NT2/D1 (cell line): ENCODE measurements at regions not wholly inside any gene's neighbourhood (a gene's known extent, or its start where the extent isn't known, plus 50 kb on each side); places are given as distances from the start of the nearest gene placed in this dataset.

ENCODE experiments used
- DNase-seq: peaks from one replicate; pipeline ENCODE4 v3.0.0-alpha.2; 2011; ENCODE audit warnings: low read depth, low spot score
- H3K27me3 ChIP-seq: 2 replicates; pipeline ENCODE4 v1.6.0; 2011; ENCODE audit warnings: mild to moderate bottlenecking; ENCODE audit not compliant: insufficient read length, insufficient read depth
- H3K36me3 ChIP-seq: 2 replicates; pipeline ENCODE4 v1.6.1; 2011; ENCODE audit warnings: mild to moderate bottlenecking, low read length, mixed read lengths; ENCODE audit not compliant: insufficient read depth, insufficient read length
- H3K4me1 ChIP-seq: 2 replicates; pipeline ENCODE4 v1.5.1; 2011; ENCODE audit not compliant: insufficient read depth, insufficient read length
- H3K4me3 ChIP-seq: 2 replicates; pipeline ENCODE4 v1.5.1; 2011; ENCODE audit warnings: low read depth; ENCODE audit not compliant: insufficient read length
- H3K9ac ChIP-seq: 2 replicates; pipeline ENCODE4 v1.6.0; 2011; ENCODE audit warnings: low read depth; ENCODE audit not compliant: insufficient read length
- H3K9me3 ChIP-seq: 2 replicates; pipeline ENCODE4 v1.5.1; 2011; ENCODE audit warnings: mild to moderate bottlenecking, low read length; ENCODE audit not compliant: insufficient read depth
- SUZ12 ChIP-seq: IDR thresholded peaks from 2 replicates; pipeline ENCODE4 v1.6.1; 2011; ENCODE audit not compliant: insufficient read length, insufficient read depth; ENCODE audit errors: extremely low read depth
- YY1 ChIP-seq: IDR thresholded peaks from 2 replicates; pipeline ENCODE4 v1.6.1; 2011; ENCODE audit not compliant: insufficient read length, insufficient read depth
- ZNF274 ChIP-seq: IDR thresholded peaks from 2 replicates; pipeline ENCODE4 v1.6.1; 2011; ENCODE audit warnings: mild to moderate bottlenecking, low read depth, low read length

- no peak for DNase-seq
Measured at GRCh38 chr1:185409763-185410528, 92.9 kb upstream of the IVNS1ABP start.

DNA sequence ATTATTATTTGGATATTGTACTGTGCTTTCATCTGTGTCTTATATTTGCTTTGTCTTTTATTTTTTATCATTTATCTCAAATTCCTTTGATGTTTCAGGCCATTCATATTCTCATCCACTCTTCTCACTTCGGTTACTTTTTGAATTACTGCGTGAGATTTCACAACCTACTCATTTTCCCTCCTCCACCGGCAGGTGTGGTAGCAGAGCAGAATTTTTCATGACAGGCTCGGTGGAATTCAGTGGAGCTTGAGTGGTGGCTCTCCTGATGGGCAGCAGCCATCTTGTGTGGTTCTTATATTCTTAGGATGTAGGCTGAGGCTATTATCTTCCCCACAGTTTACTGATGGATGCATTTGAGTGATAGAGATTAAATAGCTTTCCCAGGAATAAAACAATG, 92.3 kb upstream of the IVNS1ABP start:
- no peaks in the 10 kb centered on the region for H3K36me3 ChIP-seq
- no peak for TF ChIP-seq ZNF274
- no peak for TF ChIP-seq SUZ12
- no peak for TF ChIP-seq YY1
- H3K9me3 ChIP-seq = peaks cover 5% of the 10 kb centered on the region; the same call in 1 of the 2 replicates
- peaks cover 2% of the 10 kb centered on the region for H3K4me1 ChIP-seq
- H3K9ac ChIP-seq = no peak overlapping the region
- H3K4me3 ChIP-seq = no peak overlapping the region
- H3K27me3 ChIP-seq = no peaks in the 10 kb centered on the region
- no peak for DNase-seq

More at GRCh38 chr1:185409763-185410528, 92.9 kb upstream of the IVNS1ABP start:
- H3K9ac ChIP-seq = no peak overlapping the region
- H3K4me1 ChIP-seq = peaks cover 2% of the 10 kb centered on the region
- no peaks in the 10 kb centered on the region for H3K27me3 ChIP-seq
- TF ChIP-seq SUZ12 = no peak
- no peak for TF ChIP-seq YY1
- no peak for TF ChIP-seq ZNF274
- no peak overlapping the region for H3K4me3 ChIP-seq
- peaks cover 5% of the 10 kb centered on the region; the same call in 1 of the 2 replicates for H3K9me3 ChIP-seq
- no peaks in the 10 kb centered on the region for H3K36me3 ChIP-seq

GRCh38 chr1:185408700-185409270, 91.7 kb upstream of the IVNS1ABP start:
- H3K36me3 ChIP-seq = no peaks in the 10 kb centered on the region
- TF ChIP-seq SUZ12 (no peak), YY1 (no peak), ZNF274 (no peak)
- H3K27me3 ChIP-seq = no peaks in the 10 kb centered on the region
- H3K9ac ChIP-seq = no peak overlapping the region
- peaks cover 5% of the 10 kb centered on the region; the same call in 1 of the 2 replicates for H3K9me3 ChIP-seq
- no peak overlapping the region for H3K4me3 ChIP-seq
- DNase-seq = no peak
- H3K4me1 ChIP-seq = peaks cover 2% of the 10 kb centered on the region

DNA sequence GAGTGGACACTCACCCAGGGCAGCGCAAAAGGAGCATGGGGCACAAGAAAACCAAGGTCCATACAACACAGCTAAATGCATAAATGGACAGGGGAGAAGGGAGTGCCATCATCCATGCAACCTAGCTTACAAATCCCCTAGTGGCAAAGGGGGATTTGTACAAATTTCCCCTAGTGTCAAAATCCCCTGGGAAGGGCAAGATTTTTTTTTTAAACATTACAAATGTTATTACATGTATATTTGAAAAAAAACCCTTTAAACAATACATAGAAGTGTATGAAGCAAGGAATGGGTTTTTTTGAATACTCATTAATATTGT, 89.6 kb upstream of the IVNS1ABP start:
- H3K4me3 ChIP-seq = no peak overlapping the region
- no peak for DNase-seq
- H3K36me3 ChIP-seq = no peaks in the 10 kb centered on the region
- H3K4me1 ChIP-seq = peaks cover 2% of the 10 kb centered on the region
- TF ChIP-seq ZNF274 (no peak), YY1 (no peak), SUZ12 (no peak)
- H3K27me3 ChIP-seq = no peaks in the 10 kb centered on the region
- no peak overlapping the region for H3K9ac ChIP-seq
- peaks cover 5% of the 10 kb centered on the region; the same call in 1 of the 2 replicates for H3K9me3 ChIP-seq

DNA sequence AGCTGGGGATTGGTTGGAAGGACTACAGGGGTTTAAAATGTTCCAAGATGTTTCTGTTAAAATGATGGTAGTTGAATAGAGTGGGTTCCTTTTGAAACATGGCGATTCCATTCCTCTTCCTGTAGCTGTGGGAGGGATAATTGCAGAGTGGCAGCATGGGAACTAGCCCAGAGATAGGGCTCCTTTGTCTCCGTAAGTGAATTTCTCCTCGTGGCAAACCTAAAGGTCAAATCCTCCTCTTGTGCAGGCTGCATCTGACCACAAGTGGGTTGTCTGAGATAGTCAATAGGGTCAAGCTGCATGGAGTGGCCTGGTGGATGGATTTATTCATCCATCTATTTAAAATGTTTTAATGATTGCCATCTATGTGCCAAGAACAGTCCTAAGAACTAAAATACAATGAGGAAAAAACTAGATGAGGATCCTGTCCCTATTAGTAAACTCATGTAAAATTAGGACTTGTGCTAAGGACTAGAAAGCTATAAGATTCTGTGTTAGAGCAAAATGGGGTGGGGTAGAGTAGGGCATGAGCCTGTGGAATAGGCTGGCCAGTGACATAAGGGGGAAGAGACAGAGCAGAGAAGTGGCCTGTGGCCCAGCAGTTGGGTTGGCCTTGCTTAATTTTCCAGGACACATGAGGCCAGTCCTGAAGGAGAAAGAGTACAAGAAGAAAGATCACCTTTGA, 89.1 kb upstream of the IVNS1ABP start:
- peaks cover 2% of the 10 kb centered on the region for H3K4me1 ChIP-seq
- no peak for DNase-seq
- H3K9me3 ChIP-seq = peaks cover 5% of the 10 kb centered on the region; the same call in 1 of the 2 replicates
- TF ChIP-seq ZNF274 (no peak), YY1 (no peak), SUZ12 (no peak)
- H3K9ac ChIP-seq = no peak overlapping the region
- H3K4me3 ChIP-seq = no peak overlapping the region
- H3K27me3 ChIP-seq = no peaks in the 10 kb centered on the region
- H3K36me3 ChIP-seq = no peaks in the 10 kb centered on the region

- DNase-seq = no peak
- no peak for TF ChIP-seq YY1
- no peak for TF ChIP-seq ZNF274
- TF ChIP-seq SUZ12 = no peak
- H3K36me3 ChIP-seq = no peaks in the 10 kb centered on the region
Measured at GRCh38 chr1:185404907-185405568, 88.0 kb upstream of the IVNS1ABP start.

DNA sequence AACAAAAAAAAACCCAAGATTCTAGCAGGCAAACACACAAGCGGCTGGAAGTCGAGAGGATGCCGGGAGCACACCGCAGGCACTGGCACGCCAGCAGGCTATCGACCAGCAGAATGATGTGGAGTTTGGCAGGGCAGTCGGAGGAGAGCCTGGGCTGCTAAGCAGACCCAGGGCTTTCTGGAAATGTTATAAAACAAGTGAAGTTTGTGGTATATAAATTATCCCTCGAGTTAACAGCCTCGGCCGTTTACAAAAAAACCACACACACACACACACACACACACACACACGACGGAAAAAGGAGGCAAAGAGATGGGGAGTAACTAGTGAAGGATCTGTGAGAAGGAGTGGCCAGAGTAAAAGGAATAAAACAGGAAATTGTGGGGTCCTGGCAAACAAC, 87.2 kb upstream of the IVNS1ABP start:
- no peak overlapping the region for H3K4me3 ChIP-seq
- H3K9me3 ChIP-seq = peaks cover 5% of the 10 kb centered on the region; the same call in 1 of the 2 replicates
- no peaks in the 10 kb centered on the region for H3K27me3 ChIP-seq
- TF ChIP-seq SUZ12 = no peak
- TF ChIP-seq YY1 = no peak
- no peak for TF ChIP-seq ZNF274
- no peak overlapping the region for H3K9ac ChIP-seq
- no peaks in the 10 kb centered on the region for H3K36me3 ChIP-seq
- H3K4me1 ChIP-seq = peaks cover 2% of the 10 kb centered on the region
- DNase-seq = no peak

More at GRCh38 chr1:185404907-185405568, 88.0 kb upstream of the IVNS1ABP start:
- peaks cover 5% of the 10 kb centered on the region; the same call in 1 of the 2 replicates for H3K9me3 ChIP-seq
- peaks cover 2% of the 10 kb centered on the region for H3K4me1 ChIP-seq
- H3K9ac ChIP-seq = no peak overlapping the region
- no peaks in the 10 kb centered on the region for H3K27me3 ChIP-seq
- H3K4me3 ChIP-seq = no peak overlapping the region
